CD4-positive, alpha-beta T cell (primary cell): ENCODE measurements at regions not wholly inside any gene's neighbourhood (a gene's known extent, or its start where the extent isn't known, plus 50 kb on each side); places are given as distances from the start of the nearest gene placed in this dataset.

Experiments
- ATAC-seq: fragments of 200-7000 bp; cut with Tn5 transposase; one replicate; pipeline ENCODE4 v1.10.0; 2022; ENCODE audit warnings: mild to moderate bottlenecking; ENCODE audit not compliant: poor library complexity
- CTCF ChIA-PET: fragments of 350-600 bp; sonication (Branson Sonifier 250); formaldehyde crosslinking; loops from one replicate; lab custom pipeline; 2021; ENCODE audit warnings: antibody characterized with exemption, inconsistent platforms; lab: Charles Lee
- POLR2A ChIA-PET: fragments of 350-600 bp; sonication (Branson Sonifier 250); formaldehyde crosslinking; loops from one replicate; lab custom pipeline; 2021; ENCODE audit warnings: antibody characterized with exemption, inconsistent platforms; lab: Charles Lee
- DNase-seq, 14 experiments: peaks; one replicate each; pipeline ENCODE4 v3.0.0-alpha.2; 2013 to 2020; ENCODE audit warnings: mixed read lengths in 2 of 14
- H3K27ac ChIP-seq, 2 donors: one replicate each; pipeline versions ENCODE4 v1.5.1 to v1.7.0; 2013; ENCODE audit warnings: low read length in 2 of 2, low read depth in 1 of 2, mild to moderate bottlenecking in 1 of 2
- H3K27me3 ChIP-seq, 2 experiments: 1 replicate in 1 of 2; 2 replicates in 1 of 2; pipeline versions ENCODE4 v1.6.1 to v1.7.0; 2013; ENCODE audit warnings: low read length in 2 of 2, control low read depth in 1 of 2, mild to moderate bottlenecking in 1 of 2, moderate library complexity in 1 of 2; ENCODE audit not compliant: insufficient read depth in 2 of 2, control insufficient read depth in 1 of 2
- H3K36me3 ChIP-seq: one replicate; pipeline ENCODE4 v1.6.1; 2013; ENCODE audit warnings: low read length, control low read depth; ENCODE audit not compliant: insufficient read depth
- H3K4me1 ChIP-seq: one replicate; pipeline ENCODE4 v1.6.1; 2013; ENCODE audit warnings: low read length, control low read depth; ENCODE audit not compliant: insufficient read depth
- H3K4me3 ChIP-seq: one replicate; pipeline ENCODE4 v1.5.1; 2013; ENCODE audit warnings: mild to moderate bottlenecking, low read length, moderate library complexity
- H3K9me3 ChIP-seq, 2 experiments: 1 replicate in 1 of 2; 2 replicates in 1 of 2; pipeline versions ENCODE4 v1.6.1 to v1.7.0; 2013; ENCODE audit warnings: low read length in 2 of 2, mild to moderate bottlenecking in 2 of 2, control low read depth in 1 of 2, moderate library complexity in 1 of 2; ENCODE audit not compliant: control insufficient read depth in 1 of 2, insufficient read depth in 1 of 2
- H3K27ac Mint-ChIP-seq: one replicate; pipeline ENCODE4 v1.8.0; 2020; ENCODE audit warnings: mixed read lengths
- H3K27me3 Mint-ChIP-seq: one replicate; pipeline ENCODE4 v1.8.0; 2021; ENCODE audit warnings: mixed read lengths
- H3K36me3 Mint-ChIP-seq: one replicate; pipeline ENCODE4 v1.8.0; 2021; ENCODE audit warnings: low read depth, mixed read lengths
- H3K4me1 Mint-ChIP-seq: one replicate; pipeline ENCODE4 v1.8.0; 2021; ENCODE audit warnings: low read depth, mixed read lengths
- H3K4me3 Mint-ChIP-seq: one replicate; pipeline ENCODE4 v1.8.0; 2020; ENCODE audit warnings: mild to moderate bottlenecking, mixed read lengths
- H3K9me3 Mint-ChIP-seq: one replicate; pipeline ENCODE4 v1.8.0; 2020; ENCODE audit warnings: mixed read lengths
- intact Hi-C, 2 experiments: fragments of 100-400 bp; cut with DNase I in 1 of 2; cut with micrococcal nuclease in 1 of 2; formaldehyde crosslinking; loops; one replicate each; pipeline versions ENCODE4 v1.15.1 to v1.9.0; 2023 to 2025; cut with DNase I, micrococcal nuclease
- TF ChIP-seq, protein P1 (sequence below): fragments of 200-600 bp; IDR thresholded peaks from one replicate; pipeline ENCODE4 v1.8.0; 2022; ENCODE audit warnings: antibody characterized with exemption, mild to moderate bottlenecking

DNA sequence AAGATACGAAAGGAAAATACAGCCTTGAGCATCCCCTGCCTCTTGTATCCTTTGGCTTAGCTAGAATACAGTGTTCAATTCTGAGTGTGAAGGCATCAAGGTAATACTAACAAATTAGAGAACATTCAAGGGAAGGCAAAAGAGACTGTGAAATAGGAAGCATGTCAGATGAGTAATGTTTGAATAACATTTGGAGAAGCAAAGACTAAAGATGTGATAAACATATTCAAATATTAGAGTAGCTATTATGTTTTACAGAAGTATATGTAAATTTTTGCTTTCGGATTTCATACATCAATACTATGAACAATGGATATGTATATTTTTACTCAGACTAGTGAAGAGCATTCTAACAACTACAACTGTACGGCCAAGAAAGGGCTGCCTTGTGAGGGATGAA, 161.7 kb upstream of the FN1 start:
- CTCF ChIA-PET, result no interaction called here

DNA sequence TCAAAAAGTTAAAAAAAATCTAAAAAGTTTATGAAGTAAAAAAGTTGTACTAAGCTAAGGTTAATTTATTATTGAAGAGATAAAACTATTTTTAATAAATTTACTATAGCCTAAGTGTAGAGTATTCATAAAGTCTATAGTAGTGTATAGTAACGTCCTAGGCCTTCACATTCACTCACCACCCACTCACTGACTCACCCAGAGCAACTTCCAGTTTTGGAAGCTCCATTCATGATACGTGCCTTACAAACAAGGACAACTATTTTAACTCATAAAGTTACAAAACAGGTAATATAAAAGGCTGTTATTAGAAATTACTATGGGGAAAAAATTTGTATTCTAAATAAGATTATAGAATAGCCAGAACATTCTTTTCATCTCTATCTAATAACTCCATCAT, 158.9 kb upstream of the FN1 start:
- no peak overlapping the region for H3K4me3 Mint-ChIP-seq
- Histone ChIP-seq H3K9me3 (no peaks in the 10 kb centered on the region), H3K27ac (no peak overlapping the region), H3K4me1 (no peaks in the 10 kb centered on the region), H3K4me3 (no peak overlapping the region), H3K27me3 (no peaks in the 10 kb centered on the region), H3K36me3 (no peaks in the 10 kb centered on the region)
- no peak overlapping the region for H3K27ac Mint-ChIP-seq
- no peak for DNase-seq
- no peaks in the 10 kb centered on the region for H3K36me3 Mint-ChIP-seq
- TF ChIP-seq, protein P1, sequence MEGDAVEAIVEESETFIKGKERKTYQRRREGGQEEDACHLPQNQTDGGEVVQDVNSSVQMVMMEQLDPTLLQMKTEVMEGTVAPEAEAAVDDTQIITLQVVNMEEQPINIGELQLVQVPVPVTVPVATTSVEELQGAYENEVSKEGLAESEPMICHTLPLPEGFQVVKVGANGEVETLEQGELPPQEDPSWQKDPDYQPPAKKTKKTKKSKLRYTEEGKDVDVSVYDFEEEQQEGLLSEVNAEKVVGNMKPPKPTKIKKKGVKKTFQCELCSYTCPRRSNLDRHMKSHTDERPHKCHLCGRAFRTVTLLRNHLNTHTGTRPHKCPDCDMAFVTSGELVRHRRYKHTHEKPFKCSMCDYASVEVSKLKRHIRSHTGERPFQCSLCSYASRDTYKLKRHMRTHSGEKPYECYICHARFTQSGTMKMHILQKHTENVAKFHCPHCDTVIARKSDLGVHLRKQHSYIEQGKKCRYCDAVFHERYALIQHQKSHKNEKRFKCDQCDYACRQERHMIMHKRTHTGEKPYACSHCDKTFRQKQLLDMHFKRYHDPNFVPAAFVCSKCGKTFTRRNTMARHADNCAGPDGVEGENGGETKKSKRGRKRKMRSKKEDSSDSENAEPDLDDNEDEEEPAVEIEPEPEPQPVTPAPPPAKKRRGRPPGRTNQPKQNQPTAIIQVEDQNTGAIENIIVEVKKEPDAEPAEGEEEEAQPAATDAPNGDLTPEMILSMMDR, result no peak
- intact Hi-C loops, result no loop called here
- ChIA-PET CTCF (interaction anchor here (1.0 kb wide), 1 partner anchor 33 kb away, joined by 3 read pairs; no protein-coding TSS in a partner anchor), POLR2A (no interaction called here)
- ATAC-seq, result no peak
- H3K4me1 Mint-ChIP-seq, result no peaks in the 10 kb centered on the region
- no peaks in the 10 kb centered on the region for H3K27me3 Mint-ChIP-seq
- no peaks in the 10 kb centered on the region for H3K9me3 Mint-ChIP-seq

More for the DNA sequence above, 161.7 kb upstream of the FN1 start:
- Histone ChIP-seq H3K9me3 (no peaks in the 10 kb centered on the region), H3K36me3 (no peaks in the 10 kb centered on the region), H3K27me3 (no peaks in the 10 kb centered on the region), H3K4me1 (no peaks in the 10 kb centered on the region), H3K27ac (no peak overlapping the region), H3K4me3 (no peak overlapping the region)
- no peaks in the 10 kb centered on the region for H3K36me3 Mint-ChIP-seq
- H3K9me3 Mint-ChIP-seq, result no peaks in the 10 kb centered on the region
- ATAC-seq (no peak), DNase-seq (no peak)
- H3K4me3 Mint-ChIP-seq, result no peak overlapping the region
- H3K4me1 Mint-ChIP-seq, result no peaks in the 10 kb centered on the region
- POLR2A ChIA-PET, result no interaction called here
- TF ChIP-seq, protein P1, result no peak
- no peak overlapping the region for H3K27ac Mint-ChIP-seq
- intact Hi-C loops, result no loop called here
- no peaks in the 10 kb centered on the region for H3K27me3 Mint-ChIP-seq

DNA sequence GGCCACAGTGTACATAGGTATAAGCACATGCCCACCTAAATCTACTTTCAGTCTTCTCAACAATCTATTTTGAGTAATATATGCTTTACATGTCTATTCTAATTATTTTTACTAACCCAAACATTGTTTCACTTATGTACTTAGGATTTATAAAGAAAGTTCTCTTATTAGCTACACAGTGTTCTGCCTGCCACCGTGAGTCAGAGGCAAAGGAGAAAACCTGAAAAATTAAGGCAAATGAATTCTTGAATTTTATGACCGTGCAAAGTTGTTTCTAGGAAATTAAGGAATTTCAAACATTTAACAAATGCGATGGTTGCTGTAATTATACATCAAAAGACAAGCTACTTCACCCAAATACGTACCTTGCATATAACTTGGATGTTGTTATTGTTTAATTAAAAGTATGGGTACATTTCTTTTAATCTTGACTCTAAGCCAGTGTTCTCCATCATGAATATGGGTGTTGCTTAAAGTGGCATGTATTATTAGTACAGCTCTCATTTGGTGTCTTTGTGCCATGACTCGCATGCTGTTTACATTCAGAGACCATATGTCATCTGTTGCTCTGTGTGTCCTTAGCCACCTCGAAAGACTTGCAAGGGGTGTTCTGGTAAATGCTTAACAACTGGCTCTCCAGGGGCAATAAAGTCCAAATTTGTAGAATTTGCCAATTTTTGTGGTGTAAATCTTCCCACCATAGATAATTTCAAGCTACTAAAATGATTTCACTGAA, 154.3 kb upstream of the FN1 start:
- TF ChIP-seq, protein P1, result no peak
- no peak for ATAC-seq
- Histone ChIP-seq H3K27me3 (no peaks in the 10 kb centered on the region), H3K36me3 (no peaks in the 10 kb centered on the region), H3K4me1 (no peaks in the 10 kb centered on the region), H3K9me3 (peaks cover 0 to 3% of the 10 kb centered on the region in 2 experiments), H3K4me3 (no peak overlapping the region), H3K27ac (no peak overlapping the region)
- ChIA-PET POLR2A (no interaction called here), CTCF (no interaction called here)
- no peak for DNase-seq
- Mint-ChIP-seq H3K36me3 (no peaks in the 10 kb centered on the region), H3K4me1 (no peaks in the 10 kb centered on the region), H3K27me3 (no peaks in the 10 kb centered on the region), H3K27ac (no peak overlapping the region), H3K9me3 (no peaks in the 10 kb centered on the region), H3K4me3 (no peak overlapping the region)
- intact Hi-C loops, result no loop called here
